Pancreas (tissue), 10 donors: ENCODE measurements at regions not wholly inside any gene's neighbourhood (a gene's known extent, or its start where the extent isn't known, plus 50 kb on each side); places are given as distances from the start of the nearest gene placed in this dataset.
"Not testable (repeated sequence)": the region's sequence is repeated elsewhere in the genome, so short reads cannot be mapped to it uniquely, and the experiment has no call there.

Source experiments
- ATAC-seq, 4 donors: fragments of 200-7000 bp; cut with Tn5 transposase; one replicate each; pipeline versions ENCODE4 v1.8.0 to v1.9.1; 2020; ENCODE audit warnings: mild to moderate bottlenecking in 4 of 4, moderate library complexity in 4 of 4
- DNase-seq, 6 donors: peaks; one replicate each; pipeline ENCODE4 v3.0.0-alpha.2; 2020
- FAIRE-seq: peaks from 2 replicates; lab custom pipeline; 2012; peaks lifted over from hg19 to GRCh38; lab: Jason Lieb, UNC
- H3K27ac ChIP-seq, 4 donors: fragments of 200-600 bp; sonication (generic); 1 replicate in 3 of 4; 2 replicates in 1 of 4; pipeline versions ENCODE4 v1.5.0 to v1.8.0; 2020
- H3K27me3 ChIP-seq, 4 donors: fragments of 200-600 bp; one replicate each; pipeline ENCODE4 v1.8.0; 2021
- H3K36me3 ChIP-seq, 3 donors: fragments of 200-600 bp; sonication (generic) in 1 of 3; one replicate each; pipeline versions ENCODE4 v1.5.0 to v1.8.0; 2020 to 2021
- H3K4me1 ChIP-seq, 3 donors: fragments of 200-600 bp; one replicate each; pipeline ENCODE4 v1.8.0; 2021
- H3K4me3 ChIP-seq, 4 donors: fragments of 200-600 bp; sonication (generic) in 2 of 4; one replicate each; pipeline versions ENCODE4 v1.5.0 to v1.8.0; 2020 to 2021
- H3K9me3 ChIP-seq, 4 donors: fragments of 200-600 bp; one replicate each; pipeline ENCODE4 v1.8.0; 2021
- WGBS, 2 donors: extraction: QIAGEN DNeasy Blood & Tissue Kit; methylation state at CpG; one replicate each; pipeline ENCODE4 v1.1.7; 2013; 5-methylcytosine and 5-hydroxymethylcytosine counted together
- intact Hi-C, 3 donors: fragments of 100-400 bp; cut with DNase I; formaldehyde crosslinking; loops; one replicate each; pipeline versions ENCODE4 v1.11.1 to v1.14.2; 2022
- TF ChIP-seq, protein P1 (sequence below), 4 donors: fragments of 200-600 bp; sonication (generic) in 3 of 4; IDR thresholded peaks; one replicate each; pipeline versions ENCODE4 v1.5.0 to v1.8.0; 2021; ENCODE audit warnings: antibody characterized with exemption in 4 of 4
- donor health status: healthy with polysubstance abuse.
- donor health status: DM: no; HTN: no; CAD: no; lungs with moderate emphysema.
- donor health status: DM: no; HTN: no; CAD: no.
- donor health status: control.
- donor health status: control.
- donor health status: Bipolar disorder and iron deficiency.
- donor health status: DM: yes; HTN: yes; CAD: no.
- donor health status: DM: no; HTN: no; CAD: no.
- donor health status: DM: no; HTN: no; CAD: no.
- donor health status: DM: yes; HTN: yes; CAD: no.

DNA sequence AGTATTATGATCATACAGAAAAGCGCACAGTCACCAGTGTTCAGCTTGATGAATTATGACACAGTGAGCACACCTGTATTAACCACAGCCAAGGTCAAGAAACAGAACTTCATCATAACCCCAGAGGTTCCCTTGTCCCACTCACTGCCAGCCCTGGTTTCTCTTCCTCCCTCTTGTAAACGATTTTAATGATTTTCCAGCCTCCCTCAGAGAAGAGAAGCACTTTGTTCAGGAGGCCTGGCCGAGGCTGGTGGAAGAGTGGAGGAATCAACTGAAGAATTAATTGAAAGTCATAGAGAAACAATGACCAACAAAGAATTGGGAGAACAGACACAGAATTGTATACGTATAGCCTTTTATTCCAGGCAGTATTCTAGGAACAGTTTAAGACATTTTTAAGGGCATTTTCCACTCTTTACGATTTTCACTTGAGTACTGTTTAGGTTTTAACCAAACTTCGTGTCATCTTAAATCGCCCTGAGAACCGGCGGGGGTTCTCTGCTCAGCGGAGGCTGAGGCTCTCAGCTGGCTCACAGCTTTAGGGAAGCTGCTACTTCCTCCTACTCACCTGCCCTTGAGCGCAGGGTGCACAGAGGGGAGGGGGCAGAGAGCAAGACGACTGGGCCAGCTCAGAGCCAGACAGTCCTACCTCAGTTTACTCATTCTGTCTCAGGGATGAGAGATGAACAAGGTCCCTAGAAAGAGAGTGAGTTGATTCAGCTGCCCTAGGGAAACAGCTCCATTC lies 108.6 kb downstream of the AKAP11 start:
- Histone ChIP-seq H3K36me3 (no peaks in the 10 kb centered on the region), H3K4me1 (no peaks in the 10 kb centered on the region), H3K27me3 (no peaks in the 10 kb centered on the region), H3K9me3 (no peaks in the 10 kb centered on the region), H3K27ac (no peak overlapping the region), H3K4me3 (no peak overlapping the region)
- 63 to 68% methylated on average over 12 of the region's 12 CpGs for WGBS, 2 donors
- FAIRE-seq (no peak), DNase-seq (no peak), ATAC-seq (no peak)
- intact Hi-C loops = no loop called here
- TF ChIP-seq, protein P1, sequence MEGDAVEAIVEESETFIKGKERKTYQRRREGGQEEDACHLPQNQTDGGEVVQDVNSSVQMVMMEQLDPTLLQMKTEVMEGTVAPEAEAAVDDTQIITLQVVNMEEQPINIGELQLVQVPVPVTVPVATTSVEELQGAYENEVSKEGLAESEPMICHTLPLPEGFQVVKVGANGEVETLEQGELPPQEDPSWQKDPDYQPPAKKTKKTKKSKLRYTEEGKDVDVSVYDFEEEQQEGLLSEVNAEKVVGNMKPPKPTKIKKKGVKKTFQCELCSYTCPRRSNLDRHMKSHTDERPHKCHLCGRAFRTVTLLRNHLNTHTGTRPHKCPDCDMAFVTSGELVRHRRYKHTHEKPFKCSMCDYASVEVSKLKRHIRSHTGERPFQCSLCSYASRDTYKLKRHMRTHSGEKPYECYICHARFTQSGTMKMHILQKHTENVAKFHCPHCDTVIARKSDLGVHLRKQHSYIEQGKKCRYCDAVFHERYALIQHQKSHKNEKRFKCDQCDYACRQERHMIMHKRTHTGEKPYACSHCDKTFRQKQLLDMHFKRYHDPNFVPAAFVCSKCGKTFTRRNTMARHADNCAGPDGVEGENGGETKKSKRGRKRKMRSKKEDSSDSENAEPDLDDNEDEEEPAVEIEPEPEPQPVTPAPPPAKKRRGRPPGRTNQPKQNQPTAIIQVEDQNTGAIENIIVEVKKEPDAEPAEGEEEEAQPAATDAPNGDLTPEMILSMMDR (IDR thresholded peaks at IDR 0.05) = no peak

DNA sequence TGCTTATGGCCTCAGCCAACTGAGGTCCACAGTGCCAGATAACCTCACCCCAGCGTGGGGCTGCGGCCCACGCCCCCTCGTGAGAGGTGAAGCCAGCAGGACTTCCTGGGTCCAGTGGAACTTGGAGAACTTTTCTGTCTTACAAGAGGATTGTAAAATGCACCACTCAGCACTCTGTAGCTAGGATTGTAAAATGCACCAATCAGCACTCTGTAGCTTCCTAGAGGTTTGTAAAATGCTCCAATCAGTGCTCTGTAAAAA lies 109.1 kb downstream of the AKAP11 start:
- no peaks in the 10 kb centered on the region for H3K36me3 ChIP-seq
- intact Hi-C loops = no loop called here

DNA sequence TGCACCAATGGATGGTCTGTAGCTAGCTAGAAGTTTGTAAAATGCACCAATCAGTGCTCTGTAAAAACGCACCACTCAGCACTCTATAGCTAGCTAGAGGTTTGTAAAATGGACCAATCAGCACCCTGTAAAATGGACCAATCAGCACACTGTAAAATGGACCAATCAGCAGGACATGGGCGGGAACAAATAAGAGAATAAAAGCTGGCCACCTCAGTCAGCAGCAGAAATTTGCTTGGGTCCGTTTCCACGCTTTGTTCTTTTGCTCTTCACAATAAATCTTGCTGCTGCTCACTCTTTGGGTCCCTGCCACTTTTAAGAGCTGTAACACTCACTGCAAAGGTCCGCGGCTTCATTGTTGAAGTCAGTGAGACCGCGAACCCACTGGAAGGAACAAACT lies 109.5 kb downstream of the AKAP11 start:
- H3K27ac ChIP-seq, H3K4me1 ChIP-seq, H3K36me3 ChIP-seq, FAIRE-seq, DNase-seq, ATAC-seq, H3K9me3 ChIP-seq, H3K4me3 ChIP-seq, H3K27me3 ChIP-seq, intact Hi-C loops: not testable (repeated sequence)
- WGBS, 2 donors = 80 to 86% methylated on average over 8 of the region's 8 CpGs

More for the DNA sequence above, 109.1 kb downstream of the AKAP11 start:
- no peak for DNase-seq
- 84% methylated on average over 4 of the region's 4 CpGs for WGBS, 2 donors
- FAIRE-seq = no peak
- H3K4me1 ChIP-seq = no peaks in the 10 kb centered on the region
- TF ChIP-seq, protein P1 (IDR thresholded peaks at IDR 0.05) = no peak
- H3K9me3 ChIP-seq = no peaks in the 10 kb centered on the region
- no peak overlapping the region for H3K4me3 ChIP-seq
- no peaks in the 10 kb centered on the region for H3K27me3 ChIP-seq
- ATAC-seq = no peak
- no peak overlapping the region for H3K27ac ChIP-seq

DNA sequence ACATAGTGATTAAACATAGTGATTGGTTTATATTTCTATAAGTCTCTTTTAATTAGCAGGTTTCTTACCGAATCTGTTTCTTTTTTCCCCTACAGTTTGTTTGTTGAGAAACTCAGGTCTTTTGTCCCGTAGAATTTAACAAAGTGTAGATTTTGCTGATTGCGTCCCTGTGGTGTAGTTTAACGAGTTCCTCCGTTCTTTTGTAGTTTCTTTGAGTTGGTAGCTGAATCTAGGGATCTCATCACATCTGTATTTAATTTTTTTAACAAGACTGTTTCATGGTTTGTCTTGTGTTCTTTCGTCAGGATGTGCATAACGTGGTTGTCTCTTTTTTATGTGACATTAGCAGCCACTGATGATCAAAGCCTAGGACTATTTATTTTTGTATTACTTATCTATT lies 111.1 kb downstream of the AKAP11 start:
- FAIRE-seq = no peak
- no peak overlapping the region for H3K4me3 ChIP-seq
- H3K27me3 ChIP-seq = no peaks in the 10 kb centered on the region
- intact Hi-C loops = no loop called here
- H3K27ac ChIP-seq = no peak overlapping the region
- TF ChIP-seq, protein P1 (IDR thresholded peaks at IDR 0.05) = no peak
- no peaks in the 10 kb centered on the region for H3K9me3 ChIP-seq
- WGBS, 2 donors = 62 to 68% methylated on average over 7 of the region's 7 CpGs
- H3K4me1 ChIP-seq = no peaks in the 10 kb centered on the region
- DNase-seq = no peak
- H3K36me3 ChIP-seq = no peaks in the 10 kb centered on the region
- no peak for ATAC-seq

DNA sequence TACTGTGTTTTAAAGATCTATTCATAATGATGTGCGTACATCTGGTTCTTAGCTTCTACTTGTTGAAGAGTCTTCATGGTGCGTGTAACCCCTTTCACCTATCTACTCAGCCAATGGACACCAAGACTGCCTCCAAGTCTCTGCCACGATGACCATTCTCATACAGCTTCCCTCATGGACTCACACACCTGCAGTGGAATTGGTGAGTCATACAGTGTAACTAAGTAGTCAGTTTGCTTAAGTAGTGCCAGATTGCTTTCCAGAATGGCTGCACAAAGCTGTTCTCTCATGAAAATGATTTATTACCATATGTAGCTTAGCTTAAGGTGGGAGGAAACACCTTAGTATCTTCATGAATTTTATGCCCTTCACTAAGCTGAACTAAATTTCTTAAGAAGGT lies 112.3 kb downstream of the AKAP11 start:
- Histone ChIP-seq H3K4me3 (no peak overlapping the region), H3K4me1 (no peaks in the 10 kb centered on the region), H3K36me3 (no peaks in the 10 kb centered on the region), H3K27ac (no peak overlapping the region), H3K9me3 (no peaks in the 10 kb centered on the region), H3K27me3 (no peaks in the 10 kb centered on the region)
- ATAC-seq = no peak
- no peak for DNase-seq
- 73 to 77% methylated on average over 3 of the region's 3 CpGs for WGBS, 2 donors
- intact Hi-C loops = no loop called here
- TF ChIP-seq, protein P1 (IDR thresholded peaks at IDR 0.05) = no peak
- FAIRE-seq = no peak
